ENCODE measurements at regions not wholly inside any gene's neighbourhood (a gene's known extent, or its start where the extent isn't known, plus 50 kb on each side); places are given as distances from the start of the nearest gene placed in this dataset.

DNA sequence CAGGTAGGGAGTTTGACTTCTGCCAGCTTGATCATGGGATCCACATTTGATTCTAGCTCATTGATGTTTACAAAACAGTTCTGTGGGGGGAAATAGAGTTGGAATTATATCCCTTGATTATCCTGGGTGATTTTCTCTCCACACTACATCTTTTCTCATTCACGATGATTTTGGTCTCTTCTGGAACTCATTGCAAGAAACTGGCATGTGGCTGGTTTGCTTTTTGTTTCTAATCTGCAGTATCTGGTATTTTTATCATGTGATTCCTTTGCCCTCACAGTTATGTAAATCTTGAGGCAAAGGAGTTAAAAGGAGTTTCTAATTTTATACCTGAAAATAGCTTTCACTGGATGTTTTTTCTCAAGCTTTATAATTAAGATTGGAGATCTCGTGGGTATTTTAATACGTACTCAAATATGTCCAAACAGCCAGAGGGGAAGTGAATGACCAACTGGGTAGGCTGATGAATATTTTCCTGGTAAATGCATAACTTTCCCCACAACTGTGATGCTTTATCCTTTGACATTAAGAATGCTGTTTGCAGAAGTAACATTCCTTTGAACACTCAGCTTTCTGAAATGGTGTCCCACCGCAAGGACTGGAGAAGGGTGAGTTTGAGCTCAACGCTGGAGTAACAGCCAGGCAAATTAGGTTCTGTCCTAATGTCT lies 502.9 kb upstream of the ZEB2 start:
- peaks cover 0 to 10% (median 0%) of the 10 kb centered on the region in 4 donors for H3K4me1 ChIP-seq
- intact Hi-C loops (cut with DNase I): no loop called here
- no peak overlapping the region for H3K4me3 ChIP-seq
- H3K27ac ChIP-seq: no peak overlapping the region
- DNase-seq: no peak
- H3K36me3 ChIP-seq: no peaks in the 10 kb centered on the region
- no peaks in the 10 kb centered on the region for H3K9me3 ChIP-seq
- TF ChIP-seq, protein P1, sequence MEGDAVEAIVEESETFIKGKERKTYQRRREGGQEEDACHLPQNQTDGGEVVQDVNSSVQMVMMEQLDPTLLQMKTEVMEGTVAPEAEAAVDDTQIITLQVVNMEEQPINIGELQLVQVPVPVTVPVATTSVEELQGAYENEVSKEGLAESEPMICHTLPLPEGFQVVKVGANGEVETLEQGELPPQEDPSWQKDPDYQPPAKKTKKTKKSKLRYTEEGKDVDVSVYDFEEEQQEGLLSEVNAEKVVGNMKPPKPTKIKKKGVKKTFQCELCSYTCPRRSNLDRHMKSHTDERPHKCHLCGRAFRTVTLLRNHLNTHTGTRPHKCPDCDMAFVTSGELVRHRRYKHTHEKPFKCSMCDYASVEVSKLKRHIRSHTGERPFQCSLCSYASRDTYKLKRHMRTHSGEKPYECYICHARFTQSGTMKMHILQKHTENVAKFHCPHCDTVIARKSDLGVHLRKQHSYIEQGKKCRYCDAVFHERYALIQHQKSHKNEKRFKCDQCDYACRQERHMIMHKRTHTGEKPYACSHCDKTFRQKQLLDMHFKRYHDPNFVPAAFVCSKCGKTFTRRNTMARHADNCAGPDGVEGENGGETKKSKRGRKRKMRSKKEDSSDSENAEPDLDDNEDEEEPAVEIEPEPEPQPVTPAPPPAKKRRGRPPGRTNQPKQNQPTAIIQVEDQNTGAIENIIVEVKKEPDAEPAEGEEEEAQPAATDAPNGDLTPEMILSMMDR (IDR thresholded peaks at IDR 0.05): no peak
- no peak for TF ChIP-seq POLR2AphosphoS5 (IDR thresholded peaks at IDR 0.05)
- no peak for TF ChIP-seq POLR2A (IDR thresholded peaks at IDR 0.05)
- TF ChIP-seq EP300 (IDR thresholded peaks at IDR 0.05): no peak
- WGBS, 2 donors: 65 to 82% methylated on average over 5 of the region's 5 CpGs
- peaks cover 0 to 4% (median 3%) of the 10 kb centered on the region in 3 donors for H3K27me3 ChIP-seq

DNA sequence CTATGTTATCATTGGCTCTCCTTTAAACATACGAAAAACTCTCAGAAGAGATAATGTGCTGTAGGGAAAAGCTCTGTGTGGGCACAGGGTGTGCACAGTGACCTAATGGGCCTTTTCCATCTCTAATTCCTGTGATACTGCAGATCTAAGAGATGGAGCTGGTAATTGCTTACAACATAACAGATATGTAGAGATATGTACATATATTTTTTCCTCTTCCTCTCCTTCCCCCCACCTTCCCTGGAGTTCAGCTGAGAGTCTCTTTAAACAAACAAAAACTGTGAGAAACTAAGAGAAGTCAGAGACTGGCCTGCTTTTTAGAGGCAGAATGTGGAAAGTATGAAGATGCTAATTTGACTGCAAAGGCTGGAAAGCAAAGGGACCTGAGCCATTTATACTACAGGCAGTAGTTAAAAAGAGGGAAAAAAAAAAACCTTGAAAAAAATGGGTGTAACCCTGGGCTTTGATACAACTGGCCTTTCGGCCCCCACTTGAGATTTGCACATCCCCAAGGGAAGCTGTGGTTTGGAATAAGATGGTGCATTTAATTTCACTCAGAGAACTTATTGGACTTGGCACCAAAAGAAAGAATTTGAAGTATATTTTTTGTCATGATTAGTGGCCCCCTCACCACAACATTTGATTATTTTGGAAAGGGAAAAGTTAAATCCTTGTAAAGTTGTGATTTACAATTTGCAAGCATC lies 502.2 kb upstream of the ZEB2 start:
- intact Hi-C loops (cut with DNase I): no loop called here
- no peak overlapping the region for H3K27ac ChIP-seq
- 73 to 74% methylated on average over 2 of the region's 2 CpGs for WGBS, 2 donors
- no peak overlapping the region for H3K4me3 ChIP-seq
- DNase-seq: no peak
- no peaks in the 10 kb centered on the region for H3K9me3 ChIP-seq
- H3K4me1 ChIP-seq: peaks cover 0 to 6% (median 0%) of the 10 kb centered on the region in 4 donors
- H3K27me3 ChIP-seq: peaks cover 0 to 4% (median 3%) of the 10 kb centered on the region in 3 donors
- no peaks in the 10 kb centered on the region for H3K36me3 ChIP-seq
- TF ChIP-seq, protein P1 (IDR thresholded peaks at IDR 0.05): no peak
- TF ChIP-seq EP300 (IDR thresholded peaks at IDR 0.05) (no peak), POLR2AphosphoS5 (IDR thresholded peaks at IDR 0.05) (no peak), POLR2A (IDR thresholded peaks at IDR 0.05) (no peak)

DNA sequence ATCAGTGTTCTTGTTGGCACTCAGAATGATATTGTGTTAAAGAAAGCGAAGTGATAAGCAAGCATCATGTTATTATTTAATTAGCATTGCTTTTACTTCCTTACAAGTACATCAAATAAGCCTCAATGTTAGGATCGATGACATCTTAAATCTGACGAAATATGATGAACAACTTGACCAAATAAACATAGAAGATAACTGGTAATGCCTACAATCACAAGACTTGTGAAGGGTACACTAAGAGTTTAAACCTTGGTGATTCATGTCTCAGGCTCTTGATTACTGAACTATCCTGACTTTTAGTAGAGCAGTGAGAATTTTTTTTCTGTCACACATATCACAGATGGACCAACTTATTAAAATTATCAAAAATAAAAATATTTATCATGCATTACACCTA lies 500.8 kb upstream of the ZEB2 start:
- H3K36me3 ChIP-seq: no peaks in the 10 kb centered on the region
- no peaks in the 10 kb centered on the region for H3K9me3 ChIP-seq
- peaks cover 0 to 6% (median 0%) of the 10 kb centered on the region in 3 donors for H3K27me3 ChIP-seq
- no peak for TF ChIP-seq POLR2AphosphoS5 (IDR thresholded peaks at IDR 0.05)
- TF ChIP-seq, protein P1 (IDR thresholded peaks at IDR 0.05): no peak
- no peak for TF ChIP-seq EP300 (IDR thresholded peaks at IDR 0.05)
- no peak for TF ChIP-seq POLR2A (IDR thresholded peaks at IDR 0.05)
- WGBS, 2 donors: 86 to 91% methylated on average over 3 of the region's 3 CpGs
- no peak overlapping the region for H3K4me3 ChIP-seq
- no peaks in the 10 kb centered on the region for H3K4me1 ChIP-seq
- intact Hi-C loops (cut with DNase I): no loop called here
- no peak overlapping the region for H3K27ac ChIP-seq
- DNase-seq: no peak

DNA sequence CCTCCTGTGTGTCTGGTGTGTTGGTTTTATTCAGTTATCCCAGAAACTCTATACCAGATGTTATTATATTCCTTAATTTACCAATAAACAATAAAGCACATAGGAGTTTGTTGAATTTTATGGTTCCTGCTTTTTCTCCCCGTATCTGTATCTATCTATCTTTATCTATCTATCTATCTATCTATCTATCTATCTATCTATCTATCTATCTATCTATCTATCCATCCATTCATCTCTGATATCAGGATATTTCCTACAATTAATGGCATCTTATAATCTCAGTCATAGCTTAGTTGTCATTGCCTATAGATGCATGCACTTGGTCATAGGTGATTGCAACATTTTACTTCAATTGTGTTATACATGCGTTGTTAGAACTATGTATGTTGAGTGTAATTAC lies 500.2 kb upstream of the ZEB2 start:
- Histone ChIP-seq H3K4me1 (no peaks in the 10 kb centered on the region), H3K4me3 (no peak overlapping the region), H3K36me3 (no peaks in the 10 kb centered on the region), H3K27me3 (peaks cover 0 to 12% (median 0%) of the 10 kb centered on the region in 3 donors), H3K27ac (no peak overlapping the region), H3K9me3 (no peaks in the 10 kb centered on the region)
- DNase-seq: no peak
- WGBS, 2 donors: 83 to 95% methylated on average over 2 of the region's 2 CpGs
- TF ChIP-seq EP300 (IDR thresholded peaks at IDR 0.05) (no peak), POLR2A (IDR thresholded peaks at IDR 0.05) (no peak), POLR2AphosphoS5 (IDR thresholded peaks at IDR 0.05) (no peak)
- TF ChIP-seq, protein P1 (IDR thresholded peaks at IDR 0.05): no peak
- intact Hi-C loops (cut with DNase I): no loop called here

All from sigmoid colon (tissue), 6 donors.